ENCODE measurements at regions not wholly inside any gene's neighbourhood (a gene's known extent, or its start where the extent isn't known, plus 50 kb on each side); places are given as distances from the start of the nearest gene placed in this dataset.
A peak's percentile ranks its signal among the peaks of the same experiment; 100 is the strongest.
"Not testable (repeated sequence)": the region's sequence is repeated elsewhere in the genome, so short reads cannot be mapped to it uniquely, and the experiment has no call there.

DNA sequence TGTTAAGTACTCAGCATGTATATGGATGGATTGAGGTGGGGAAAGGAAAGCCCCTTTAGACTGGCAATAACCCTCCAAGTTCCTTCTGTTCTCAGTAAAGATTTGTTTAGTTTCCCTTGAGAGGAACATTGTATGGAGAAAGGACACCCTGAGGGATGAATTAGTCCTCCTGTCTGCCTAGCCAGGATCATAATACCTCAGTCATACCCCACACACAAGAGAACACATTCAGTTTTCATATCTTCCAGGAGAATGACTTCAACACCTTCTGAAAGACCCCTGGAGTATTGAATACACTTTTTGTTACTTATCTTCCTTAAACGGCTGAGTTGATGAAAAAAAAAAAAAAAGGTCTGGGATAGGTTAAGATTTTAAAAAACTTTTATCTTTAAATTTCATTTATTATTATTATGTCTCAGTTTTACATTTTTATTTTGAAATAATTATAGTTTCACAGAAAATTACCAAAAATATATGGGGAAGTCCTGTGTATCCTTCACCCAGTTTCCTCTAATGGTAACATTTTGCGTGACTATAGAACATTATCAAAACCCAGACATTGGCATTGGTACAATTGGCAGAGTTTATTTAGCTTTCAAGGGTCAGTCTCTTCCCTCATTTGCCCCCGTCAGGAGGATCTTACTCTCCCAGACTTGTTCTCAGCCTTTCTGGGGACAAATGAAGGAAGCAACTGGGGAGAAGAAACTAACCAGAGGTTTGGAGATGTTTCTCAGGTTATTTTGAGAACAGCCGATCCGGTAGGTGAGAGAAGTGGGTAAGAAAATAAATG is 88.0 kb downstream of the ACTBL2 start:
- no peak for DNase-seq (ENCODE audit: low read depth)

DNA sequence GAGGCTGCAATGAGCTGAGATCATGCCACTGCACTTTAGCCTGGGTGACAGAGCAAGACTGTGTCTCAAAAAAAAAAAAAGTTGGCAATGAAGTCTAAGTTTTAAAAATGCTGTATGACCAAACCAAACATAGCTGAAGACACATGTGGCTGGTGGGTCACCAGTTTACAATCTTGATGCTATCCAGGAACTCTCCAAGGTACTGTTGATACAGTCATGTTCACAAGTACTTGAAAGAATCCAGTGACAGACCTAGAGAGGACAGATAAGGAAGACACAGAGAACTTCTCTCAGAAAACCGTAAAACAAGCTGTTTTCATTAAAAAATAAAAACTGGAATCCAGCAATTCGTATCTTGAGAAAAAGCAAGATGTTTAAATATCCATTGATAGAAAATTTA is 95.7 kb downstream of the ACTBL2 start:
- no peak for DNase-seq (ENCODE audit: low read depth)

DNA sequence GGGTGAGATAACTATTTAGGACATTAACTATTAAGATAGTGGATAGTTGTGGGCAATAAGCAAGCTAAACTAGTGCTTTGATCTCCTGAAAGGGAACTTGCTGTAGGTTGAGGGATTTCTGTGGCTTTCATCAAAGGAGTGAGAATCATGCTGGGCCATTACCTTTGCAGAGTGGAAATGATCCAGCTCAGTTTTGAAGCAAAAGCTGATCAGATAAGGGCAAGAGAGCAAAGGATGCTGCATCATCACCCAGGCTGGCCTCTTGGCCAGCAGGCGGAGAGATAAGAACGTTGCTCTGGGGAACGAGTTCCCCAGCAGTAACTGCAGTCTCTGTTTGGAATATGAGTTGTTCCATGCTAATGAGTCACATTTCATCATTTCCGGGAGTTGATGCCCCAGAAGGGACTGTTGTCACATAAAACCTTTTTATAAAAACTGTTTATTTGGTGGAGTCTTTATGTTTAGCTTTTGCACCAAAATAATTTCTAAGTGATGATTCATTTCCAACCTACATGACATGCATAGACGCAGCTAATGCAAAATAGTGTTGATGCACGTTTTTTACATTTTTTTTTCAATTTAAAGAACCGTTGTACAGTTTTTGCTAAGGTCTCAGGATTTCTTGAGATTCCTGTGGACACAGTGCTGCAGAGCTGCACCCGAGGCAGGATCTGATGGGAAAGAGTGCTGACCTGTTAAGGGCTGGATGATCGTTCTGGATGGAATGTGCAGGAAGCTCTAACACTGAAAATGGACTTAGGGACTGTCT is 99.3 kb downstream of the ACTBL2 start:
- DNase-seq (ENCODE audit: low read depth): peak; percentile 74

DNA sequence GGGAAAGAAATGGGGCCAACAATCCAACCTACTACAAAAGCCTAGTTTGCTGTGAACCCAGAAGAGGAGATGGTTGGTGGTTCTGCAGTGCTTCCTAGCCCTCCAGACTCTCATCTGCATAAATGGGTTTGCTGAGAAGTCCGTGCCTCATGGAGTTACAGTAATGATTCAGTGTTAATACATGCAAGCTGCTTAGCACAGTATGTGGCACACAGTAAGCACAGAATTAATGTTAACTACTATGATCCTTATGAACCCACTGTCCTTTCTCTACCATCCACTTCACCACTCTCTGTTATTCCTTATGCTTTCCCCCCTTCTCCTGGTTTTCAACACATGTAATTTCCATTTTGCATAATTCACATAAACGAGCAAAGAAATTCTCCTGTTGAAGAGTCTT is 100.0 kb downstream of the ACTBL2 start:
- DNase-seq (ENCODE audit: low read depth): no peak

DNA sequence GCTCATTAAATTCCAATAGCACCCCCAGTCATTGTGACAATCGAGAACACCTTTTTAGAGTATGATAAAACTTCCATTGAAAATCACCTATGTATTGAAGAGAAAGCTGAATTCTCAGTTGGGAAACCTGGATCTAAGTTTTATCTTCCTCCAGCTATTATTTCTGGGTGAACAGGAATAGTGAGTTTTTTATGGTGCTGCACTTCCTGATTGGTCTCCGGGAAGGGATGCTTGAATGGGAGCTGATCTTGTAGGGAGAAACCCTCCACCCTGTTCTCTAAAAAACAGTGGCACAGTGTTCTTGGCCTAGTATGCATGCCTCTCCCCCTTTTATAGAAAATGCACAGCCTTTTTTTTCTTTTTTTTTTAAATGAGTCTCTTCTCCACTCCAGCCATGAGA is 112.2 kb downstream of the ACTBL2 start:
- no peak for DNase-seq (ENCODE audit: low read depth)

DNA sequence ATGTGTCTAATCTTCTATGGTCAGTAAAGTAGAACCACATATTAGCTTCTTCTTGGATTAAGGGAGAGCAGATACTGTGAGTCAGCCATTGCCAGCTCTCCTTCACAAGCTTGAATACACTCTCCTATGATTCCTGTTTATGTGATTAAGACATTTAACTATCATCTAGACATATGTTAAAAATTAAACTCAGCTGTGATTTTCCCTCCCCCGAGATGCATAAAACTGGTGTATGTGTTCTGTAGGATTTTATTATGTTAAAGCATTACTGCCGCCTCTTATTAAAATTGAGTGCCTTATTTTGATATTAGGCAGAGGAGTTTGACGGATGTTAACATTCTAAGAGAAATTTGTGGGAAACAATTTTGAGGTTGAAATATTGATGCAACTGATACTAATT is 114.6 kb downstream of the ACTBL2 start:
- DNase-seq (ENCODE audit: low read depth): no peak

DNA sequence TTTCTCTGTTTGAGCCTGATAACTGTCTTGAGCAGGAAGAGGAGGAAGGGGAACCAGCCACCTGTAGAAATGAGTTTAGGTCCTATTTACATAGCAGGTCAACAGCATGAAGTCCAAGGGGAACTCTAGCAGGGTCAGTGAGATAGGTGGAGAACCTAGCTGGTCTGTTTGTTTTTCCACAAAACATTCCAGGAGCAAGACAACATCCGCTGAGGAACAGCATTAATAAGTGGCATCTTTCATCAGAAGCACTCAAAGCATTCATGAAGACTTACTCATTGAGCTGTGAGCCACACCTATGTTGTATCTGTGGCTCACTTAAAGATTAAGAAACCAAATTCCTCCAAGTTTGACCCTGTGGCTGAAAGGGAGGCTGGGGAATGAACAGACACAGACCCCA is 115.9 kb downstream of the ACTBL2 start:
- no peak for DNase-seq (ENCODE audit: low read depth)

DNA sequence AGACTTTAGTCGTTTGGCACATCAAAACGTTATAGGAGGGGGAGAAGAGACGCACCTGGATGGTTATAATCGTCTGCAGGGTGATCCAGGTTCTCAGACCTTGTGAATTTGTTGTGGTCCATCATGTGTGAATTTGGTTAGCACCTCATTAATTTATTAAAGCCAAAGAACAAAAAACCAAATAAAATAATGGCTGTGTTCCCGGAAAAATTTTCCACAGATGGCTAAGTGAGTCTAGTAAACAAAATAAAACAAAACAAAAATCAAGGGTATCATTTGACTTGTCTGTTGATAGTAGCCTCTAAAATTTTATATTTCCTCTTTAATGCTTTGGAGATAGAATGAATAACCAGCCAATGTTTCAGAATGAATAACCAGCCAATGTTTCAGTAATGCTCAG is 119.7 kb downstream of the ACTBL2 start:
- no peak for DNase-seq (ENCODE audit: low read depth)

DNA sequence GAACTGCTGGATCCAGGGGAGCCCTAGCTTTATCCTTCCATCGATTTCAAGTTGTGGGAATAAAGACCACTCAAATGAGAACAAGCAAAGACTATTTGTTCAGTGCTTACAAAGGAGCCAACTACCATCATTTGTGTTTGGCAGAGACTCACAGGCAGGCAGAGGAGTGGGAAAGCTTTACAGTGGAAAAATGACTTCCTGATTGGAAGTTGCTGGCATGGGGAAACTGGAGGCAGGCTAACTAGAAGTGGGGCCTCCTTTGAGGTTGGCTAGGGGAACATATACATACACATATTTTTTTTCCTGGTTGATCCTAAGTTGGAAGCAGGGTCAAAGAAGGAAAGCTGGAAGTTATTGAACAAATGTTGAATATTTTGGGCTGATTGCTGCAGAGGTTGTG is 121.7 kb downstream of the ACTBL2 start:
- no peak for DNase-seq (ENCODE audit: low read depth)

DNA sequence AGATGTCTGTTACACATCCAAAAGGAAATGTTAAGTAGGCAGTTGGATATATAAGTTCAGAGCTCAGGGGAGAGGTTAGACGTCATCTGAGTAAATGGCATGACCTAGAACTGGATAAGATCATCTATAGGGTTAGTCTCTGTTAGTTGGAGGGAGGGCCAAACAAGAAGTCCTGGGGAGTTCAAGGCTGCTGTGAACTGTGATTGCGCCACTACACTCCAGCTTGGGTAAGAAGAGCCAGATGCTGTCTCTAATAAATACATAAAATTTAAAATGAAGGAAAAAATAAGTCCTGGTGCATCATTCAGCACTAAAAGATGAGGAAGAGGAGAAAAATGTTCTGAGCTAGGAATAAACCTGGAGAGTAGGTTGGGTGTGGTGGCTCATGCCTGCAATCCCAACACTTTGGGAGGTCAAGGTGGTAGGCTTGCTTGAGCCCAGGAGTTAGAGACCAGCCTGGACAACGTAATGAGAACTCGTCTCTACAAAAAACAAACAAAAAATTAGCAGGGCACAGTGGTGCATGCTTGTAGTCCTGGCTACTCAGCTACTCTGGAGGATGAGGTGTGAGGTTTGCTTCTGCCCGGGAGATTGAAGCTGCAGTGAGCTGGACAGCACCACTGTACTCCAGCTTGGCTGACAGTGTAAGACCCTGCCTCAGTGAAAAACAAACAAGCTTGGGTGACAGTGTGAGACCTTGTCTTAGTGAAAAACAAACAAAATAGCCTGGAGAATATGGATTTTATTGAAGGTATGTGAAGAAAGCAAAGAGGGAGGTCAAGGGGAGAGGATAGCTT is 123.6 kb downstream of the ACTBL2 start:
- DNase-seq (ENCODE audit: low read depth): no peak

DNA sequence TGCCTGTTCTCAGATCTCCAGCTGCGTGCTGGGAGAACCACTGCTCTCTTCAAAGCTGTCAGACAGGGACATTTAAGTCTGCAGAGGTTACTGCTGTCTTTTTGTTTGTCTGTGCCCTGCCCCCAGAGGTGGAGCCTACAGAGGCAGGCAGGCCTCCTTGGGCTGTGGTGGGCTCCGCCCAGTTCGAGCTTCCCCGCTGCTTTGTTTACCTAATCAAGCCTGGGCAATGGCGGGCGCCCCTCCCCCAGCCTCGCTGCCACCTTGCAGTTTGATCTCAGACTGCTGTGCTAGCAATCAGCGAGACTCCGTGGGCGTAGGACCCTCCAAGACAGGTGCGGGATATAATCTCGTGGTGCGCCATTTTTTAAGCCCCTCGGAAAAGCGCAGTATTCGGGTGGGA is 125.8 kb downstream of the ACTBL2 start:
- DNase-seq (ENCODE audit: low read depth): not testable (repeated sequence)

DNA sequence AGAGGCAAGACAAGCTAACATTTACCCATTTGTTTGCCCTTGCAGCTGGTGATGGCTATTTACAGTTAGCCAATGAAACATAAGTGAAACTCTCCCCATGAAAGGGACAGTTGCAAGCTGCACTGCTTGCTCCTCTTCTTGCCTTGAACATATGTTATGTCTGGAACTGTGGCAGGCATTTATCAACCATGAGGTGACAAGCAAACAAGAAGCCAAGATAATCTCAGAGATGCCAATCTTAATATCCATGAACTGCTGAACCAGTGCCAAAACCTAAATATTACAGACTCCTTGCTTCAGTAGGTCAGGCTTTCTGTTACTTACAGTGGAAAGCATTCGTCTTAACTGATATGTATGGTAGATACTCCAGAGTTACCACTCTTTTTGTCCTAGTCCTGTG is 133.4 kb downstream of the ACTBL2 start:
- DNase-seq (ENCODE audit: low read depth): no peak

DNA sequence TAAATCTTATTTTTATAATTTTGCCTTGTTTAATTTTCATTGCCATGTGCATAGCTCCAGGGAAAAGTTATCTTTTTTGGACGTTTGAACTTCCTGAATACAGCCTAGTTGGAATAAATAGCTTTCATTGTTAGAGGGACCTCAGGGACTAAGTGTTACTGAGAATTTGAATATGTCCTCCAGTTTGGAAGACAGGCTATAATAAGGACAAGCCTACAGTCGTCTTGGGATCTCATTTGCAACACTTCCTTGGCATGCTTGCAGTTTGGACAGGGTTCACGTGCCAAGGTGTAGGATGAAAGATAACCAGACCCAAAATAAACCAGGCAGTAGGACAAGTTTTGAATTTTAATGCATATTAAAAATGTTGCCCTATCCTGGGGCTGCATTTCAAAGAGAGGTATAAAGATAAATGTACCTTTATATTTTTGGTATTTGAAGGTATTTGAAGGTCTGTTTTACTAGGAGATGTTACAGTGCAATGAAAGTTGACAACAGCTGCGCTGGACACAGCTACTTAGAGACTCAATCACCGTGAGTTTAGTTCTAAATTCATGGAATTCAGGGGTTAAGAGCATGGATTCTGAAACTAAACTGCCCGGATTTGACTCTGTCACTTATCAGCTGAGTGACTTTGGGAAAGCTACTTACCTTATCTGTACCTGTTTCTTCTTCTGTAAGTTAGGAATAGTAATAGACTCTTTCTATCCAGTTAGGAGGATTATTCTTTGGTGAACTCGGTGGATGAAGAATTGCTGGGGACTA is 134.1 kb downstream of the ACTBL2 start:
- no peak for DNase-seq (ENCODE audit: low read depth)

DNA sequence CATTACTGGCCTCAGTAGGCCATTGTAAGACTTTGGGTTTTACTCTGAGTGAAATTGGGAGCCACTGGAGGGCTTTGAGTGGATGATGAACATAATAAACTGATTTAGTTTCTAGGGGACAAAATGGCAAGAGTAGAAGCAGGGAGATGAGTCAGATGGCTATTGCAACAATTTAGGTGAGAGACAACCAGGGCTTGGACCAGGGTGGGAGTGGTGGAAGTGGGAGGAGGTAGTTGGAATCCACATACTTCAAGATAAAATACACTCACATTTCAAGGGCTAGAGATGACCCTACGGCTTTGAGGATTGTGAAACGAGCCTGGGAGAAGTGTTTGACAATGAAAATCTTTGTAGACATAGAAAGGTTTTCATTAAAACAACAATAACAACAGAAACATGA is 136.3 kb downstream of the ACTBL2 start:
- no peak for DNase-seq (ENCODE audit: low read depth)

DNA sequence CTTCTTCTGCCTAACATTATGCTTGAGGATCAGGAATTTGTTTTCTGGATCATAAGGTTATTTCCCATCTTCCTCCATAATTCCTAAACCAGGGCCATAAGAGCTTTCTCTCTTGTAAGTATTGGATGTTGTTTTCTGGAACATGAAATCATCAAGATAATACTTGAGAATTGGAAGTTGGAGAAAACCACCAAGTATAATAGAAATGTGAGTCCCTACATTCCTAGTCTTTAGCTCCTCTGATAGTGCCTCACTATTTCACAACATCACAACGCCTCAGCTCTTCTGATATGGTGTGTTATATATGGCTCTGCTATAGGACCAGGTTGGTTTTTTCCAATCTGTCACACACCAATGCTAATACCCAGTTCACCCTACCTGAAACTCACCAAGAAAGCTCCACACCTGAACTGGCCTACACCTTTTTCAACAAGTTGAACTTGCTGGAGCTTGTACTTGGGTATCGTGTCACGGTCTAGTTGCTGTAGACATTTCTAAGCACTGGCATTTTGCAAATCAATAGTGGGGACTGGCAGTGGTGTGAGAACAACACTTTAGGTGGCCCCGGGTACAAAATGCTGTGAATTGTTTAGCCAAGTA is 141.1 kb downstream of the ACTBL2 start:
- DNase-seq (ENCODE audit: low read depth): no peak

DNA sequence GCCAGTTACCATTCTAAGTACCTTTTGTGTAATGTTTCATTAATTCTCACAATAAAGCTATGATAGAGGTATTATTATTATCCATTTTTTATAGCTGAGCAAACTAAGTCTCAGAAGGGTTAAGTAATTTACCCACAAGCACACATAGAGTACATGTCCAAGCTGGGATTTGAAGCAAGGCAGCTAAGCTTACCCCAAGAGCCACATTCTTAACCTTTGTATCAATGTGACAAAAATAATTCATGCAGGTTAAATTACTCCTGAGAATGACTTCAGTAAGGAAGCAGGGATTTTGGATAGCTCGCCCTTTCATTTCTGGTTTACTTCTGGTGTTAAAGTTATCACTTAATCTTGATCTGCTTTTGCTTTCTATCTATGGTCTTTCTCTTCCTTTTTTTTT is 141.9 kb downstream of the ACTBL2 start:
- DNase-seq (ENCODE audit: low read depth): no peak

DNA sequence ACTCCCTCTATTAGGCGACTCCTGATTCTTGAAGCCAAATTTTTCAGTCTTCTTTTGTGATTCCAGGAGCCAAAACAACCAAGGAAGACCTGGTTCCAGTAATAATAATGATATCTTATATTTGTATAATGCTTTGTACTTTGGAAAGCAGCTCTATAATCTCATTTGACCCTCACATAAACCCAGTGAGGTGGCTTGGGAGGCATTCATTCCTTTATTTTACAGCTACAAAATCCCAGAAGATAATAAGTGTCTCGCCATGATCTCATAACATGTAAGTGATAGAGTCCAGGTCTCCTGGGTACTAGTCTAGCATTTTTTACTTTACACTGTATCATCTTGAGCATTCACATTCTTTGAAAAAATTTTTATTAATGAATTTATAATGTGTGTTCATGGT is 143.1 kb downstream of the ACTBL2 start:
- DNase-seq (ENCODE audit: low read depth): no peak

DNA sequence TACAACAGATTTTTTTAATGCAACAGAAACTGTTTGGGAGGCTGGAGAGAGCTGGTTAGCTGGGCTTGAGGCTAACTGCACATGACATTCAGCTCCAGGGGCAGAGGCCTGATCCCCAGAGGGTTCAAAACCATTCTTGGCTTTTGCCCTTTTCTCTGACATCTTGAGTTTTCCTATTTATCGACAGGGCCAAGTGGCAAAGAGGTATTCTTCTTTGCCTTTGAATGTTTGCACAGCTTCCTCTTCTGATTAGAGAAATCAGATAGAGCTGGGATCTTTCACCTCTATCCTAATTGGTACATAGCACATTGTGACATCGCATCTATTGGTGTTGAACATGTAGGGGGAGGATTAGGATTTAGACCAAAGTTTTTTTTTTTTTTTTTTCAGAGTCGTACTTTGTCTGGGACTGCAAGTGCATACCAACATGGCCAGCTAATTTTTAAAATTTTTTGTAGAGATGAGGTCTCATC is 143.7 kb downstream of the ACTBL2 start:
- no peak for DNase-seq (ENCODE audit: low read depth)

DNA sequence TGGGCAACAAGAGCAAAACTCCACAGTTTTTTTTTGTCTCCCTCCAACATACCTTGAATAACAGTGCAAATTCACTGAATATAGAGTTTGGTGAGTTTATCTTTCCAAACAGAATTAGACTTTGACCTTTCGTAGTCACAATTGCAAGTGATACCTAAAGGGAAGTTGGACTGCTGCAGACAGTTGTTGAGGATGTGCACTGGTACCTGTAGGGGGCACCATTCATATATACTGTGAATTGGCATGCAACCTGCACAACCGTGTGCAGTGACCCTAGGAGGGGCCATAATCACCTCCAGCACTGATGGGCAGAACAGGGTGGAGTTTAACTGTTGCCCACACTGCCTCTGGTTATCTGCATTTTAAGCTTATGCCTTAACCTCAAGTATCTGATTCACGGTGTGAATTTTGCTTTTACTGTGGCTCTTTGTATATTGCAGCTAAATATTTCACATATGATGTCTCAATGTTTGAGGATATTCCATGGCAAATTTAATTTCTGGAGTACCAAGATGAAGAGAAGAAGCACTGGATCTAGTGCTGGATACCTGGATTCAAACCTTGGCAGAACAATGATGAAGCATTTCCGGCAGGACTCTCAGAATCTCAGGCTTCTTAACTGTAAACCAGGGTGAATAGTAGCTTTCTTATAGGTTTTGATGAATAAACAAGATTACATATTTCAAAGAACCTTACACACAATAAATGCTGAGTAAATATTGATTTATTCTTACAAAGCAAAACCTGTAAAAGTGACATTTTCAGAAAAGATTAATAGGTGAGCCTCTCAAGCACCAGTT is 144.3 kb downstream of the ACTBL2 start:
- DNase-seq (ENCODE audit: low read depth): no peak

DNA sequence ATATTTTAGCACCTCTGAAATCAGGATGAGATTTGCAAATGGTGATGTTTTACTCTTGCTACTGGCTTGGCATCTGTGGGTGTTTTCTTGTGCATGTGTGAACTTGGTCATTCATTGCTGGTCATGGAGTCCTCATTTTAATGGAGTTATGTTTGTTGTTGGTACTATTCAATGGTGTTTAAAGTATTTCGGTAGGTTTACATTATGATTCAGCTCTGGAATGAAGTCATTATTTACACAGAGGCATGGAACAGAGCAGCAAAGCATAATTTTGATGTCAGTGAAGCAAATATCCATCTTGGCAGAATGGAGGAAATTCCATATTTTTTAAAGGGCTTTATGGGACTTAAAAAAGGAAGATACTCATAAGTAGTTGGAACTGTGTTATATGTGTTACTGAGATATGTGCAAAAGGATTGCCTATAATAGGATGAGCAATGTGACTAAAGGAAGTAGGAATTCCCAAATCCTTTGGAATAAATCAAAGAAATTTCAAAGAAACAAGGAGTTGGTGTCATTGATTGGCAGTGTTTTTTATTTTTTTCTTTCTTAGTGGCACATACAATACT is 147.4 kb downstream of the ACTBL2 start:
- peak; percentile 58 for DNase-seq (ENCODE audit: low read depth)

Data from stromal cell of bone marrow (primary cell).